Ishikawa (cell line): ENCODE measurements at regions not wholly inside any gene's neighbourhood (a gene's known extent, or its start where the extent isn't known, plus 50 kb on each side); places are given as distances from the start of the nearest gene placed in this dataset.

Experiments used
- CEBPB ChIP-seq: IDR thresholded peaks from 2 replicates; pipeline ENCODE4 v1.6.1; 2012
- CREB1 ChIP-seq: IDR thresholded peaks from 2 replicates; pipeline ENCODE4 v1.6.1; 2012; ENCODE audit warnings: low read depth
- EGR1 ChIP-seq: IDR thresholded peaks from 2 replicates; pipeline ENCODE4 v1.6.1; 2012
- EP300 ChIP-seq: IDR thresholded peaks from 2 replicates; pipeline ENCODE4 v1.6.1; 2012; ENCODE audit warnings: borderline replicate concordance
- FOXM1 ChIP-seq: IDR thresholded peaks from 2 replicates; pipeline ENCODE4 v1.6.1; 2012; ENCODE audit warnings: low read depth, borderline replicate concordance
- MAX ChIP-seq: IDR thresholded peaks from 2 replicates; pipeline ENCODE4 v1.6.1; 2012
- RAD21 ChIP-seq: IDR thresholded peaks from 2 replicates; pipeline ENCODE4 v1.6.1; 2012; ENCODE audit warnings: low read depth
- REST ChIP-seq: IDR thresholded peaks from 2 replicates; pipeline ENCODE4 v1.6.1; 2012; ENCODE audit warnings: low read depth, mild to moderate bottlenecking
- TAF1 ChIP-seq: IDR thresholded peaks from 2 replicates; pipeline ENCODE4 v1.6.1; 2012; ENCODE audit warnings: low read depth, mild to moderate bottlenecking
- TCF12 ChIP-seq: IDR thresholded peaks from 2 replicates; pipeline ENCODE4 v1.6.1; 2012; ENCODE audit warnings: low read depth
- TEAD4 ChIP-seq: IDR thresholded peaks from 2 replicates; pipeline ENCODE4 v1.6.1; 2012
- YY1 ChIP-seq: IDR thresholded peaks from 2 replicates; pipeline ENCODE4 v1.6.1; 2012; ENCODE audit warnings: low read depth
- ZBTB7A ChIP-seq: IDR thresholded peaks from 2 replicates; pipeline ENCODE4 v1.6.1; 2012; ENCODE audit warnings: low read depth
- TF ChIP-seq, protein P1 (sequence below): IDR thresholded peaks from 2 replicates; pipeline ENCODE4 v1.6.1; 2012

DNA sequence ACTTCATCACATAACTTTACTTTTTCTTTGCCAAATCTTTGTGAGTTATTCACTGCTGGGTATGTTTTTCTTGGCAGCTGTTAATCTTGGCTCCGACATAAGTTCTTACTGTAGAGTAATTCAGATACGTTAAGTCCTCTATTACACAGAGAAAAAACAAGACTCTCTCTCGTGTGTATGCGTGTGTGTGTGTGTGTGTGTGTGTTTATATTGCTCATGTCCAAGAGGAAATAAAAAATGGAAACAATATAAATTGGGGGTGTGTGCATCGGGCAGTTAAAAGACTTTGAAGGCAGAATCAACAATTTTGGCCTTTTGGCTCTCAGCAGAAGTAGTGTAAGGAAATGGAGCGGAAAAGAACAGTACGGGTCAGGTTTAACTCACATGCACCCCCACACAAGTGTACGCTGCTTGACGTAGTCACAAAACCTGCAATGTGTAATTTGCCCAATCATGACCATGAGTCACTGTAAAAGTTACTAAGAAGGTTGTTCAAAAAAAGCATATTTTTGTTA, 67.2 kb upstream of the IFNE start:
- TF ChIP-seq RAD21: no peak
- no peak for TF ChIP-seq TAF1
- no peak for TF ChIP-seq MAX
- no peak for TF ChIP-seq REST
- no peak for TF ChIP-seq TCF12
- TF ChIP-seq EP300: no peak
- TF ChIP-seq TEAD4: no peak
- no peak for TF ChIP-seq CEBPB
- no peak for TF ChIP-seq FOXM1
- no peak for TF ChIP-seq CREB1
- no peak for TF ChIP-seq YY1
- TF ChIP-seq, protein P1, sequence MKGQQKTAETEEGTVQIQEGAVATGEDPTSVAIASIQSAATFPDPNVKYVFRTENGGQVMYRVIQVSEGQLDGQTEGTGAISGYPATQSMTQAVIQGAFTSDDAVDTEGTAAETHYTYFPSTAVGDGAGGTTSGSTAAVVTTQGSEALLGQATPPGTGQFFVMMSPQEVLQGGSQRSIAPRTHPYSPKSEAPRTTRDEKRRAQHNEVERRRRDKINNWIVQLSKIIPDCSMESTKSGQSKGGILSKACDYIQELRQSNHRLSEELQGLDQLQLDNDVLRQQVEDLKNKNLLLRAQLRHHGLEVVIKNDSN: no peak
- TF ChIP-seq ZBTB7A: no peak
- TF ChIP-seq EGR1: no peak
